ENCODE measurements at regions not wholly inside any gene's neighbourhood (a gene's known extent, or its start where the extent isn't known, plus 50 kb on each side); places are given as distances from the start of the nearest gene placed in this dataset.

DNA sequence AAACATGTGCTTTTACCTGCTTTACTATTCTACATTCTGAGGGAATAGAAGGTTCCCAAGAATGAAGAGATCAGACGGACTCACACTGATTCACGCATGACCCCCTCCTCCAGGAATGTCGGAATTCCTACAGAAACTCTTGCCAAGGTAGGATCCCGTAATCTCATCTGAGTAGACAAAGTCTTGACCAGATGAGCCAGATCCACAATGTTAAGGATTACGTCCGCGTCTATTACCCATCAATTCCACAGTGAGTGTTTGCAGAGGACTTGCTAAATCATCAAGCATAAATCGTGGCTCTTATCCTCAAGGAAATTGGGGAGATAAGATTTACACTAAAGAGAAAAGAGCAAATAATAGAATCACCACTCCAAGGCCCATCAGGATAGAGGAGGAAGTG lies 245.9 kb upstream of the FOXQ1 start:
- no peak for DNase-seq (ENCODE audit: low read depth in 2 of 2)

DNA sequence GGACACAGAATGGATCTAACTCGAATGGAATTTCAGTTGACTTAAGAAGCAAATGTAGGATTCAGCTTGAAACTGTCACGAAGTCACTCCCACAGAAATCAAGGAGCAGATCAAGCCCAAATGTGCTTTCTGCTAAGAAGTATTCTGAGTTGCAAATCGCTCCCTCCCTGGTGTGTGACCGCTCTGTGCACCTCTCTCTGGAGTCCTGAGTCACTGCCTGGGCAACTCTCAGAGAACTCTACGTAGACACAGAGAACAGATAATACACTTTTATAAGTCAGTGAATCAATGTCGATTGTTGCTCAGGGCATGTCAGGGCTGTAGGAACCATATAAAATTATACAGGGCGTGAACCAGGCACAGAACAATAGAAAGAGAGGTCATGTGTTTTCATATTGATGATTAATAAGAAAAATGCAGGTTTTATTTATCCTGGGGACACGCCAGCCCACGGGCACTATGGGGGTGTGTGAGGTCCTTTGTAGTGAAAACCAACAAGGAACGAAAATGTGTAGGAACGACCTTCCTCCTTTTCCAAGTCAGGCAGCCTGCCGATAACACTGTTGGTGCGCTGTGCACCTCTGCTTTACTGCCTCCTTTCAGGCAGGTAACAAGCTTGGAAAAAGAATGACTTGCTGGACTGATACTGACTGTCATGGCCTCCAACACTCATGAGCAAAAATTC lies 248.1 kb upstream of the FOXQ1 start:
- no peak for DNase-seq (ENCODE audit: low read depth in 2 of 2)

- no peak for DNase-seq (ENCODE audit: low read depth in 2 of 2)
Measured at GRCh38 chr6:1062786-1063545, 248.9 kb upstream of the FOXQ1 start.

DNA sequence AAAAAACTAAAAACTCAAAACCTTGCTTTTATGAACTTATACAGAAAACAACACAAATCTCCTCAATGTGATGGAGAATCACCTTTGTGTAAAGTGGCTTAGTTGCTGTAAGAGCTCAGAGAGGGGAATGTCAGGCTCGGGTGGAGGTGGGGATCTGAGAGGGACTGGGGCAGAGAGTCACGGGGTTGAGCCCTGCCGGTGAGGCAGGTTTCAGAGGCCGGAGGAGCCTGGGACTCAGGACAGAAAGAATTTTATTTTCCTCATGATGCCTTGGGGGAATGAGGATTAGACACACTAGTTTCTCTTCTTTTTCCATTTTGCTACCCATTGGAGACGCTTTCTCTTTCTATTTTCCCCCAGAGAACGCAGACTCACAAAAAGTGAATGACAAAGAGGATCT lies 252.3 kb upstream of the FOXQ1 start:
- no peak for DNase-seq (ENCODE audit: low read depth in 2 of 2)

- DNase-seq (ENCODE audit: low read depth in 2 of 2), result no peak
Measured at GRCh38 chr6:1057490-1058135, 254.3 kb upstream of the FOXQ1 start.

GRCh38 chr6:1055015-1055921 lies 256.6 kb upstream of the FOXQ1 start:
- no peak for DNase-seq (ENCODE audit: low read depth in 2 of 2)

- no peak for DNase-seq (ENCODE audit: low read depth in 2 of 2)
Measured at GRCh38 chr6:1054653-1055014, 257.3 kb upstream of the FOXQ1 start.

DNA sequence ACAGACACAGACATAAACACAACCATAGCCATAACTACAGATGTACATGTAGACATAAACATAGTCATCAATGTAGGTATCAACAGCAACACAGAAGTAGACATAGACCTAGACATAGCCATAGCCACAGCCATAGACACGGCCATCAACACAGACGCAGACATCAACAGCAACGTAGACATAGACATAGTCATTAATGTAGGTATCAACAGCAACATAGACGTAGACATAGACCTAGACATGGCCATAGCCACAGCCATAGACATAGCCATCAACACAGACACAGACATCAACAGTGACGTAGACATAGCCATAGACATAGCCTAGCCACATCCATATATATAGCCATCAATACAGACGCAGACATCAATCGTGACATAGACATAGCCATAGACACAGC lies 258.3 kb upstream of the FOXQ1 start:
- no peak for DNase-seq (ENCODE audit: low read depth in 2 of 2)

DNA sequence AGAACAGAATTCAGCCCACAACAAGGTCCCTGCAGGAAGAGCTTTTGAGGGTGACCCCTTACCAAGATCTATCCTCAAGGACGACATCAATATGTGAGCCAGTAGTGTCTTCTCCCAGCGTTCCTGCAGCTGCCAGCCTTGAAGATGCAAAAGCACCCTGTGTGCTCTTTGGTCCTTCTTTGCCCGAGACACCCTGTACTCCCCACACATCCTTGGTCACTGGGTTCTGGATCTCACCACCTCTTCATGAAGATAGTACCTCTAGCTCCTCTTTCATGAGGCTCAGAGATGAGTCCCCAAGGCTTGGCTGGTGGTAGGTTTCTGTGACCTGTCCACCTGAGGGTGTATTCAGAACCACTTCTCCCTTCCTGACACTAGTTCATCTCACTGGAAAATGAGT lies 259.6 kb upstream of the FOXQ1 start:
- DNase-seq (ENCODE audit: low read depth in 2 of 2), result no peak

- DNase-seq (ENCODE audit: low read depth in 2 of 2), result no peak
Measured at GRCh38 chr6:1049900-1050299, 262.0 kb upstream of the FOXQ1 start.

- DNase-seq (ENCODE audit: low read depth in 2 of 2), result no peak
Measured at GRCh38 chr6:1049170-1049569, 262.7 kb upstream of the FOXQ1 start.

GRCh38 chr6:1047981-1048541 lies 263.8 kb upstream of the FOXQ1 start:
- DNase-seq (ENCODE audit: low read depth in 2 of 2), result no peak

- no peak for DNase-seq (ENCODE audit: low read depth in 2 of 2)
Measured at GRCh38 chr6:1045239-1045638, 266.7 kb upstream of the FOXQ1 start.

DNA sequence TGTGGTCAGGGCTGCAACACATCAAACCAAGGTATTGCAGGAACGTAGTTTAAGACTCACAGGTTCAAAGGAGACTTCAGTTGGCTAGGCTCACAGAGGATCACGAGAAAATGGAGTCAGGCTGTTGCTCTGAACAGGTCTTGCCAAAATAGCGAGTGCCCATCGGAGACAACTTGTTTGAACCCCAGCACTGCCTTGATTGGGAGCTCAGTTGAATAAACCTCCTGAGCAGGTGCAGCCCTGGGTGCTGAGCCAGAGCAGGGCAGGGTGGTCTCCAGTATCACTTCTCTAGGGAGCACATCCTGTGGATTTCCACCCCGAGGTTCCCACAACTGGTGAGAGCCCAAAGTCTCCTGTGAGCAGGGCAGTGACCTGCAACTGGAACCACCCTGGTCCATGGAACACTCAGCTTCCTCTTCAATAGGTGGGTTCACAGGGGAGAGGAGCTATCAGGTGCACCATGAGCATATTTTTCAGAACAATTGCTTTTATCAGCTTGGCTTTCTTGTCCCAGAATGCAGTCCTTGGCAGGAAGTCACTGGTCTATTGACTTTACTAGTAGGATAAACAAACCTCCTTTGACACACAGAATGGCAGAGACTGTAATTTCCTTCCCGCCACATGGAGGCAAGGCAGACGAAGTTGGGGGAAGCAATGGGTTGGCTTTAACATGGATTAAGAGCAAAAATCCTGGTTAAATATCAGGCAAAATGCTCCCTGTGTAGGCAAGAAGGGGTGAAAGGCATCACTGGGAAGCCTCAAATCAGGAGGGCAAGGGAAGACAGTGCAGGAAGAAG lies 267.7 kb upstream of the FOXQ1 start:
- DNase-seq (ENCODE audit: low read depth in 2 of 2), result no peak

DNA sequence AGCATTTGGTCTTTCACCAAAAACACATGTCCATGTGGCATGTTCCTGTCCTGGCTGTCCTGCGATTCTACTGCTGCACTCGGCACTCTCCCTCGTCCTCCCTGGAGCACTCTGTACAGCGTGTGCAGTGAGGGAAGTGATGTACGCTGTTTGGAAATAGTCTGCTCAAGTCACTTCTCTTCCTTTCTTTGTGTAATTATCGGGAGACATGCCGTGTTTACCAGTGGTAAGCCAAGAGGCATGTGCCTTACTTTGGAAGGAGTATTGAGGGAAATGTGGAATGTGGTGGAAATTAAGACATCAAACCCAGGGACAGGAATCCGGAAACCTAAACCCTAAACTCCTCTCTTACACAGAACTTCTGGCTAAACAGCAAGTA lies 268.5 kb upstream of the FOXQ1 start:
- no peak for DNase-seq (ENCODE audit: low read depth in 2 of 2)

DNA sequence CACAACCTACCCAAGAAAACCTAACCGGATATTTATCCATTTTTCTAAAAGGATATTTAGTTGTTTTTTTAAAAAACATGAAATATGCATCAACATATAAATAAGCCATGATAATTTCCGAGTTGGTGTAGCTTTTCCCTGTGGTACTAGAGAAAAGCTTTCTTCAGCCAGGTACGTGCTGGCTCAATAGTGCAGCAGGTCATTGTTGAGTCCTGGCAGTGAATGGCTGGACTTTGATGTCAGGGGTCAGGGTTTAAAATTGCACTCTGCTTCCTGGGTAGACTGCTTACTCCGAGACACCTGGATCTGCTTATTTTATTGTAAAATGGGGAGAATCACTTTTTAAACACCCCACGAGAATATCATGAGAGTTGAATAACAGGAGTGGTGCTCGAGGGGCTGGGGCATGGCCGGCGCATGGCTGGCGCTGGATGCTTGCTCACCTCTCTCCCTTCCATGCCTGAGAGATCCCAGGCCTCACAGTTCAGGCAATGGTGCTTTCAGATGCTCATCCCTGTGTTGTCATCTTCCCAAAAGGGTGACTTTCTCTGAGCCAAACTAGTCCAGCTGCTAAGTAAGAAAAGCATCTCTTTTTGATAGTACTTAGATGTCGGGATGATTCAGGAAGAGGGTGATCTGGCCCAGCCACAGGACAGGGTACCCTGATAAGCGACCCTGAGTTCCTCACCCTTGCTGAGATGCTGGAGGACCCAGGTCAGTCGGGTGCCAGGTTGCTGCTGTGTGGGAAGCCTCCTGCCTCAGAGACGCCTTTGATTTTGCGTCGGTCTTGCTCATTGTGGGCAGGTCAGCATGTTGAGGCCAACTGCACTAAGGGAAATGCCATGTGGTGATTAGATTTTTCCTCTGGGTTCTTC lies 269.1 kb upstream of the FOXQ1 start:
- no peak for DNase-seq (ENCODE audit: low read depth in 2 of 2)

GRCh38 chr6:1040393-1040792 lies 271.5 kb upstream of the FOXQ1 start:
- DNase-seq (ENCODE audit: low read depth in 2 of 2), result no peak

DNA sequence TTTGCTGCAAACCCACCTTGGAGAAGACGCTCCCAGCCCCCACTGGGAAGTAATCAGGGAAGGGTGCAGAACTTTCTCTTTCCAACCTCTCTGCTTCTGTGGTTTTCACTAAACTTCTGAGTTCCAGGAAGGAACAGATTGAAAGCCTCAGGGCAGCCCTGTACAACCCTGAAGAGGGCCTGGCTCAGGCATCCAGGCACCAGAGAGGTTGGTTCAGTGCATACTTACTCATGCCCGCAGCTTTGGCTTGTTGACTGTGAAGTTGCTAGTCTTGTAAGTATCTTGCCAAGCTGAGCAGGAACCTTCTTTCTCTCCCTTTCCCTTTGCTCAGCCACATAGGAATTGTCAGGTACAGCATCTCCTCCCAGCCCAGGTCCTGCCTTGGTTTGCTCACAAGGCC lies 272.2 kb upstream of the FOXQ1 start:
- no peak for DNase-seq (ENCODE audit: low read depth in 2 of 2)

GRCh38 chr6:1039191-1039590 lies 272.7 kb upstream of the FOXQ1 start:
- DNase-seq (ENCODE audit: low read depth in 2 of 2), result no peak

Data from stimulated activated CD8-positive, alpha-beta memory T cell treated with anti-CD3 and anti-CD28 coated beads, Interleukin-7, amount 100 ng/mL, for 4 hours (primary cell).